Thoracic aorta (tissue), 2 donors: ENCODE measurements at regions not wholly inside any gene's neighbourhood (a gene's known extent, or its start where the extent isn't known, plus 50 kb on each side); places are given as distances from the start of the nearest gene placed in this dataset.
A peak's percentile ranks its signal among the peaks of the same experiment; 100 is the strongest.
"Not testable (repeated sequence)": the region's sequence is repeated elsewhere in the genome, so short reads cannot be mapped to it uniquely, and the experiment has no call there.

Source experiments
- ATAC-seq: fragments of 150-250 bp; one replicate; pipeline ENCODE4 v1.8.0; 2017; ENCODE audit warnings: low read depth; ENCODE audit not compliant: insufficient number of reproducible peaks, low FRiP score
- DNase-seq: peaks from one replicate; pipeline ENCODE4 v3.0.0-alpha.2; 2020; ENCODE audit warnings: low spot score
- H3K27ac ChIP-seq, 2 donors: fragments of 200-600 bp; sonication (generic); 1 replicate in 1 of 2; 2 replicates in 1 of 2; pipeline ENCODE4 v1.5.1; 2016; ENCODE audit warnings: mild to moderate bottlenecking in 2 of 2, moderate library complexity in 2 of 2
- H3K27me3 ChIP-seq: fragments of 200-600 bp; sonication (generic); replicated peaks from 2 replicates; pipeline ENCODE4 v1.6.0; 2016; ENCODE audit warnings: mild to moderate bottlenecking; ENCODE audit not compliant: insufficient read depth
- H3K36me3 ChIP-seq: fragments of 200-600 bp; sonication (generic); one replicate; pipeline ENCODE4 v1.5.1; 2016
- H3K4me1 ChIP-seq, 2 donors: fragments of 200-600 bp; sonication (generic); 1 replicate in 1 of 2; 2 replicates in 1 of 2; pipeline versions ENCODE4 v1.5.1 to v1.6.0; 2016; ENCODE audit warnings: low read depth in 2 of 2, mild to moderate bottlenecking in 1 of 2; ENCODE audit not compliant: control insufficient read depth in 1 of 2
- H3K4me3 ChIP-seq: fragments of 200-600 bp; sonication (generic); 2 replicates; pipeline ENCODE4 v1.5.1; 2016; ENCODE audit warnings: mild to moderate bottlenecking
- H3K9me3 ChIP-seq: fragments of 200-600 bp; sonication (generic); 2 replicates; pipeline ENCODE4 v1.5.1; 2016
- TF ChIP-seq, protein P1 (sequence below): fragments of 200-600 bp; sonication (generic); IDR thresholded peaks from one replicate; pipeline ENCODE4 v1.5.1; 2019; ENCODE audit warnings: antibody characterized with exemption

DNA sequence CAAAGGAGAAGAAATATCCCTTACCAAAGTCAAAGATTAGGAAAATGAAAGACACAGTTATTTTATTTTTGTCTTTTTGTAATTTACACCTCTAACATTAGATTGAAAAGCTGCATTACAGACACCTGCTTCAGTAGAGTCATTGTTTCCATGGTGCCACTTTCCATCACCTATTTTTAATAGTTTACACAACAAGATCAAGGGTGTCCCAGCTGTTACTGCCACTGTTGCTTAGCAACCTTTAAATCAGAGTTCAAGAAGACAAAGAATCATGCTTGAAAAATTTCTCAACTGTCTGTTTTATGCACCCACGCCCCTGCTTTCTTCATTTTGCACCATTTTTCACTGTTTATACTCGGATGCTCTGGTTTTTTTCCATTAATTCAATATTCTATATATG lies 668.2 kb upstream of the GJE1 start:
- Histone ChIP-seq H3K4me3 (no peak overlapping the region), H3K9me3 (no peaks in the 10 kb centered on the region), H3K27ac (no peak overlapping the region), H3K27me3 (no peaks in the 10 kb centered on the region), H3K4me1 (peaks cover 0 to 30% of the 10 kb centered on the region in 2 donors), H3K36me3 (no peaks in the 10 kb centered on the region)
- DNase-seq (no peak), ATAC-seq (no peak)
- TF ChIP-seq, protein P1, sequence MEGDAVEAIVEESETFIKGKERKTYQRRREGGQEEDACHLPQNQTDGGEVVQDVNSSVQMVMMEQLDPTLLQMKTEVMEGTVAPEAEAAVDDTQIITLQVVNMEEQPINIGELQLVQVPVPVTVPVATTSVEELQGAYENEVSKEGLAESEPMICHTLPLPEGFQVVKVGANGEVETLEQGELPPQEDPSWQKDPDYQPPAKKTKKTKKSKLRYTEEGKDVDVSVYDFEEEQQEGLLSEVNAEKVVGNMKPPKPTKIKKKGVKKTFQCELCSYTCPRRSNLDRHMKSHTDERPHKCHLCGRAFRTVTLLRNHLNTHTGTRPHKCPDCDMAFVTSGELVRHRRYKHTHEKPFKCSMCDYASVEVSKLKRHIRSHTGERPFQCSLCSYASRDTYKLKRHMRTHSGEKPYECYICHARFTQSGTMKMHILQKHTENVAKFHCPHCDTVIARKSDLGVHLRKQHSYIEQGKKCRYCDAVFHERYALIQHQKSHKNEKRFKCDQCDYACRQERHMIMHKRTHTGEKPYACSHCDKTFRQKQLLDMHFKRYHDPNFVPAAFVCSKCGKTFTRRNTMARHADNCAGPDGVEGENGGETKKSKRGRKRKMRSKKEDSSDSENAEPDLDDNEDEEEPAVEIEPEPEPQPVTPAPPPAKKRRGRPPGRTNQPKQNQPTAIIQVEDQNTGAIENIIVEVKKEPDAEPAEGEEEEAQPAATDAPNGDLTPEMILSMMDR = no peak

DNA sequence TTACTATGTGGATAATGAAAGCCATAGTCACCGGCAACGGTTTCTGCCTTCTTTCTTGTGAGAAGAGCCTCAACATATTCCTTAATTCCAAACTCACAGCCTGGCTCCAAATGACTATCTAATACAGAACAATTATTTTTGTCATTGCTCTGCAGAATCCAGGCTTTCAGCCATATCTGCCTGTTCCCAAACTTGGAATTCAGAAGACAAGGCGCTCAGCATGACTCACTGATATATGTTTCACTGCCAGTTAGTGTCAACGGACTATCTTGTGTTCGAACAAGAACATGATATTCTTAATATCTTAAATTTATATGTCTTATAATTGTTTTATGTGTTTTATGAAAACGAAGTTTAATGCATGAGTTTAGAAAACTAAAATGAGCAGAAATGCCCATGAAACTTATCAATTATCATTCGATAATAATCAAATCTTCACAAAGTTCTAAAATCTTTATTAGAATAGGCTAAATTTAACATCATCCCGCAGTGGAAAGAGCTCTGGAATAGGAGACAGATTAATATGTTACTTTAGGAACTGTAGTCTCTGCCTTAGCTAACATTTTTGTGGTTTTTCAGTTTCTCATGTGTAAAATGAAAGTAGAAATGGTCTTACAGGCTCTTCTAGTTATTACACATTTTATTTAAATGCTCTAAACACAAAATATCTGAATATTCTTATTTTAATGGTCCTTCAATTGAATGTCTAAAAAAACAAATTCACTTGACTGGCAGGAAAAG lies 669.3 kb upstream of the GJE1 start:
- H3K27me3 ChIP-seq = no peaks in the 10 kb centered on the region
- H3K9me3 ChIP-seq = no peaks in the 10 kb centered on the region
- H3K36me3 ChIP-seq = no peaks in the 10 kb centered on the region
- H3K4me1 ChIP-seq = peaks cover 0 to 29% of the 10 kb centered on the region in 2 donors
- TF ChIP-seq, protein P1 = no peak
- no peak overlapping the region for H3K27ac ChIP-seq
- peak overlapping the region; percentile 62 for H3K4me3 ChIP-seq
- no peak for ATAC-seq
- DNase-seq = no peak

DNA sequence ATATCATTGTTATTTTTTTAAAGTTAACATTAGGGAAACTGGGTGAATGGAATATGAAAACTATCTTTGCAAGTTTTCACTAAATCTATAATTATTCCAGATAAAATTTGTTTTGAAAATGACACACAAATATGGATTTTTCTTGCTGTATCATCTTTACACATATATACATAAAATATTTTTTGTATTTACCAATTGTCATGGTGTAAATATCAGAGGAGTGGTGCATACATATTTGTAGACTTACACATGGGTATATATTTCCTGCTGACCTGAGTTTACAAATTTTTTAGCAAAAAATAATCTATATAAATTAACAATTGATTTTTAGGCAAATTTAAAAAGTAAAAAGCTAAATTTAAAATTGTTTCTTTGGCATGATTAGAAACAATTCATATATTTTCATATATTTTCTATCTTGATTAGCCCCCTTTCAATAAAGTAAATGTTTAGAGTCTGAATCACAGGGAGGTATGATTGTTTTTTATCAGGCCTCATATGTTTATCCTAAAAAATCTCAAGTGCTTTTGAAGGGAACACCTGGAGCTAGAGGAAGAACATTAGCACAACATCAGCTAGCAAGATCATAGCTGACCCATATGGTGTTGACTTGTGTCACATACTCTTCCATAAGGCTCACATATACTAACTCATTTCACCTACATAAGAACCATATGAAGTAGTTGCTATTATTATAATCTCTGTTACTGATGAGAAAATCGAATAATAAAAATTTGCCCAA lies 671.8 kb upstream of the GJE1 start:
- Histone ChIP-seq H3K27ac (no peak overlapping the region), H3K36me3 (no peaks in the 10 kb centered on the region), H3K4me3 (no peak overlapping the region), H3K27me3 (no peaks in the 10 kb centered on the region), H3K4me1 (peaks cover 0 to 13% of the 10 kb centered on the region in 2 donors), H3K9me3 (no peaks in the 10 kb centered on the region)
- ATAC-seq (no peak), DNase-seq (no peak)
- TF ChIP-seq, protein P1 = no peak

DNA sequence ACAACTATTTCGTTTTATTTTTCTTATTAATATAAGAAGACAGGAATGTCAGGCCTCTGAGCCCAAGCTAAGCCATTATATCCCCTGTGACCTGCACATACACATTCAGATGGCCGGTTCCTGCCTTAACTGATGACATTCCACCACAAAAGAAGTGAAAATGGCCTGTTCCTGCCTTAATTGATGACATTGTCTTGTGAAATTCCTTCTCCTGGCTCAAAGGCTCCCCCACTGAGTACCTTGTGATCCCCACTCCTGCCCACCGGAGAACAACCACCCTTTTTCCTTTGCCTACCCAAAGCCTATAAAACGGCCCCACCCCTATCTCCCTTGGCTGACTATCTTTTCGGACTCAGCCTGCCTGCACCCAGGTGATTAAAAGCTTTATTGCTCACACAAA lies 672.5 kb upstream of the GJE1 start:
- ATAC-seq, DNase-seq, H3K4me3 ChIP-seq, H3K27ac ChIP-seq, H3K9me3 ChIP-seq, H3K36me3 ChIP-seq, H3K27me3 ChIP-seq: not testable (repeated sequence)
- H3K4me1 ChIP-seq = peaks cover 0 to 13% of the 10 kb centered on the region in 2 donors

DNA sequence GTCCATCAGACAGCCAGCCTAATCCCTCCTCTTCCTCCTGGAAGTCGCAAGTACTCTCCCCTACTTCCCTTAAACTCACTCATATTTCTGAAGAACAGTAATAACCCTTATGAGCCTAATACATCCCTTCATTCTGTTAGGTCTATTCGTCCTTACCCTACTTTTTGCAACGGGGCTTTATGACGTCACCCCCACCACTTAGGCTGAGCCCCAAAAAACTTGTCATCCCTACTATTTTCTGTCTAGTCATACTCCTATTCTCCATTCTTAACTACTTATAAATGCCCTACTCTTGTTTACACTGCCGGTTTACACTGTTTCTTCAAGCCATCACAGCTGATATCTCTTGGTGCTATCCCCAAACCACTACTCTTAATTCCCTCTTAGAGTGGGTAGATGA lies 674.7 kb upstream of the GJE1 start:
- not testable (repeated sequence) for DNase-seq, H3K4me1 ChIP-seq, H3K4me3 ChIP-seq, H3K9me3 ChIP-seq, H3K27ac ChIP-seq, H3K27me3 ChIP-seq, H3K36me3 ChIP-seq, ATAC-seq

DNA sequence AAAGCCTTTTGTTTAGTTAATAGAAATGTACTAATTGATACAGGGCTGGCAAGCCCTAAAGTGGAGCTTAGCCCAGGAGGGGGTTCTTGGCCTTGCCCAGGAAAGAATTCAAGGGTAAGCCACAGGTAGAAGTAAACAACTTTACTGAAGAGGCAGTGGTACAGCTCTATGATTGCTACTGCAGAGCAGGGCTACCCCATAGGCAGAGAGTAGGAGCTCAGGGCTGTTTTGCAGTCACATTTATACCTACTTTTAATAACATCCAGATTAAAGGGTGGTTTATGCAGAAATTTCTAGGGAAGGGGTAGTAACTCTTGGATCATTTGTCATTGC lies 680.4 kb upstream of the GJE1 start:
- TF ChIP-seq, protein P1 = no peak

More for the DNA sequence above, 680.4 kb upstream of the GJE1 start:
- no peak for ATAC-seq
- no peaks in the 10 kb centered on the region for H3K9me3 ChIP-seq
- DNase-seq = no peak
- H3K4me3 ChIP-seq = no peak overlapping the region
- no peaks in the 10 kb centered on the region for H3K4me1 ChIP-seq
- no peak overlapping the region for H3K27ac ChIP-seq
- no peaks in the 10 kb centered on the region for H3K27me3 ChIP-seq
- no peaks in the 10 kb centered on the region for H3K36me3 ChIP-seq
